NT2/D1 (cell line): ENCODE measurements at regions not wholly inside any gene's neighbourhood (a gene's known extent, or its start where the extent isn't known, plus 50 kb on each side); places are given as distances from the start of the nearest gene placed in this dataset.
"Not testable (repeated sequence)": the region's sequence is repeated elsewhere in the genome, so short reads cannot be mapped to it uniquely, and the experiment has no call there.

Experiments used
- DNase-seq: peaks from one replicate; pipeline ENCODE4 v3.0.0-alpha.2; 2011; ENCODE audit warnings: low read depth, low spot score
- H3K27me3 ChIP-seq: 2 replicates; pipeline ENCODE4 v1.6.0; 2011; ENCODE audit warnings: mild to moderate bottlenecking; ENCODE audit not compliant: insufficient read length, insufficient read depth
- H3K36me3 ChIP-seq: 2 replicates; pipeline ENCODE4 v1.6.1; 2011; ENCODE audit warnings: mild to moderate bottlenecking, low read length, mixed read lengths; ENCODE audit not compliant: insufficient read depth, insufficient read length
- H3K4me1 ChIP-seq: 2 replicates; pipeline ENCODE4 v1.5.1; 2011; ENCODE audit not compliant: insufficient read depth, insufficient read length
- H3K4me3 ChIP-seq: 2 replicates; pipeline ENCODE4 v1.5.1; 2011; ENCODE audit warnings: low read depth; ENCODE audit not compliant: insufficient read length
- H3K9ac ChIP-seq: 2 replicates; pipeline ENCODE4 v1.6.0; 2011; ENCODE audit warnings: low read depth; ENCODE audit not compliant: insufficient read length
- H3K9me3 ChIP-seq: 2 replicates; pipeline ENCODE4 v1.5.1; 2011; ENCODE audit warnings: mild to moderate bottlenecking, low read length; ENCODE audit not compliant: insufficient read depth
- SUZ12 ChIP-seq: IDR thresholded peaks from 2 replicates; pipeline ENCODE4 v1.6.1; 2011; ENCODE audit not compliant: insufficient read length, insufficient read depth; ENCODE audit errors: extremely low read depth
- YY1 ChIP-seq: IDR thresholded peaks from 2 replicates; pipeline ENCODE4 v1.6.1; 2011; ENCODE audit not compliant: insufficient read length, insufficient read depth
- ZNF274 ChIP-seq: IDR thresholded peaks from 2 replicates; pipeline ENCODE4 v1.6.1; 2011; ENCODE audit warnings: mild to moderate bottlenecking, low read depth, low read length

DNA sequence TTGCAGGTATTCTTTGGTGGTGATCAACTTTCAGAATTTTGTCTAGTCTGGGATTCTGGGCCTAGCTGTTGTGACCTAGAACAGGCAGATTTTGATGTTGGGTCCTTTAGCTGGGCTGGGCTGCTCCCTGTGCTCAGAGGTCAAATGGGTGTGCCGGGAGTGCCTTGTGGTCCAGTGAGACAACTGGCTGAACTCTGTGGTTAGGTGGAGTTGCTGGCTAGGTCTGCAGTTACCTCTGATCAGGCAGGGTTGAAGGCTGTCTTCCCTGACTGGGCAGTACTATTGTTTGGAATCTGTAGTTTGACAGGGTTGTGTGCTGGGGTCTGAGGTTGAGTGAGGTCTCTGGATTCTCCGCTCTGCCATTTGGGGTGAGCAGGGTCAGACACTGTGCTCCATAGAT lies 599.3 kb downstream of the RAPGEF2 start:
- no peak overlapping the region for H3K9ac ChIP-seq
- DNase-seq: no peak
- no peaks in the 10 kb centered on the region for H3K4me1 ChIP-seq
- TF ChIP-seq ZNF274 (no peak), YY1 (no peak), SUZ12 (no peak)
- H3K36me3 ChIP-seq: no peaks in the 10 kb centered on the region
- no peak overlapping the region for H3K4me3 ChIP-seq
- H3K27me3 ChIP-seq: no peaks in the 10 kb centered on the region
- 0 out of 2 replicates have a peak, but pooled peaks cover 3% of the 10 kb centered on the region for H3K9me3 ChIP-seq

DNA sequence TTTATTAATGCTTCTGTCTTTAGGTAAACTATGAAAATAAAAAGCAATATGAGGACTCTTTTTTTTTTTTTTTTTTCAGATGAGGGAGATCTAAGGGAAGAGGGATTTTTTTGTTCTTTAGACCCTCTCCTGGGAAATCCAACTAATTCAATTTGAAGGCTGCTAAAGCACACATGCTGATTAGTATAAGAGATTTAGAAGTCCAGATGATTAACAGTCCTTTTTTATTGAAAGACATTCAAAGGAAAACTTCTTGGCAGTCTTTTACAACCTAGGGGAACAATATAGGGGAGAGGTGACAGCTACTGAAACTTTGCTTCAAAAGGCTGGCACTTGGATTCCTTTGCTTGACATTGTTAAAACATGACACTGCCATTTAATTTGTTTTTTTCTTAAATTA lies 602.5 kb downstream of the RAPGEF2 start:
- H3K9ac ChIP-seq: no peak overlapping the region
- TF ChIP-seq SUZ12 (no peak), ZNF274 (no peak), YY1 (no peak)
- H3K9me3 ChIP-seq: 0 out of 2 replicates have a peak, but pooled peaks cover 3% of the 10 kb centered on the region
- no peak overlapping the region for H3K4me3 ChIP-seq
- H3K27me3 ChIP-seq: no peaks in the 10 kb centered on the region
- no peaks in the 10 kb centered on the region for H3K4me1 ChIP-seq
- no peaks in the 10 kb centered on the region for H3K36me3 ChIP-seq
- DNase-seq: no peak

DNA sequence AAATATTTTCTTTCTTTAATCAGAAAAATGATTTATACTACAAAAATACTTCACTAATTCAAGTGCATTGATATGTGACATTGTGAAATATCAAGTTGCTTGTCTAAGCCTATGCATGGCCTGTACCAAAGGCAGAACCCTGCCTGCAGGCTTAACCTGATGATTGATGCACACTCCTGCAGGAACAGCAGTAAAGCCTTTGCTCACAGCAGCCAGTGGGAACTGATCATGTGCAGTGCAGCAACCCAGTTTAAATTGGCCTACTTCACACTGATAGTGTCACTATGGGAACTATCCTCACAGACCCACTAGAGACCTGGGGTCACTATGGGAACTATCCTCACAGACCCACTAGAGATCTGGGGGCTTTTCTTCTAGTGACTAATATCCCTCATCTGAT lies 603.8 kb downstream of the RAPGEF2 start:
- H3K4me3 ChIP-seq: no peak overlapping the region
- no peak for DNase-seq
- H3K27me3 ChIP-seq: no peaks in the 10 kb centered on the region
- 0 out of 2 replicates have a peak, but pooled peaks cover 3% of the 10 kb centered on the region for H3K9me3 ChIP-seq
- no peaks in the 10 kb centered on the region for H3K36me3 ChIP-seq
- no peaks in the 10 kb centered on the region for H3K4me1 ChIP-seq
- TF ChIP-seq YY1 (no peak), SUZ12 (no peak), ZNF274 (no peak)
- H3K9ac ChIP-seq: no peak overlapping the region

DNA sequence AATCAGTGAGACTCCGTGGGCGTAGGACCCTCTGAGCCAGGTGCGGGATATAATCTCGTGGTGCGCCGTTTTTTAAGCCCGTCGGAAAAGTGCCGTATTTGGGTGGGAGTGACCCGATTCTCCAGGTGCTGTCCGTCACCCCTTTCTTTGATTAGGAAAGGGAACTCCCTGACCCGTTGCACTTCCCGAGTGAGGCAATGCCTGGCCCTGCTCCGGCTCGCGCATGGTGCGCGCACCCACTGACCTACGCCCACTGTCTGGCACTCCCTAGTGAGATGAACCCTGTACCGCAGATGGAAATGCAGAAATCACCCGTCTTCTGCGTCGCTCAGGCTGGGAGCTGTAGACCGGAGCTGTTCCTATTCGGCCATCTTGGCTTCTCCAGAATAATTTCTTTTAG lies 612.3 kb downstream of the RAPGEF2 start:
- H3K27me3 ChIP-seq, H3K9ac ChIP-seq, H3K9me3 ChIP-seq, H3K36me3 ChIP-seq, H3K4me1 ChIP-seq, H3K4me3 ChIP-seq, DNase-seq: not testable (repeated sequence)

DNA sequence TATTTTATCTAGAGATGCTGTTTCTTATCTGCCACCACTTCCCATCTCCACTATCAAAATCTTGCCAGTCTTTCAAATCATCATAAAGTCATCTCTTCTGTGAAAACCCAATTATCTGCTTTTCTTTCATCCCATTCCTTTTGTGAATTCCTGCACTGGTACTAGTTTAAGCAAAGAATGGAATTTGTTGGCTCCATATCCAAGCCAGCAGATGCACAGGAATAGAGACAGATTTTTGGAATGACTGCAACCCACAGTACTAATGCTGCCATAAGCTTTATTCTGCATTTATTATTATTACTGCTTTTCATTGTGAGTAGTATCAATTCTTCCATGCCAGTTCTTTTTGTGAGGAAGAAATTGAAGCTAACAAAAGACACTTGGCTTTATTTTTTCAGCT lies 616.7 kb downstream of the RAPGEF2 start:
- TF ChIP-seq ZNF274 (no peak), YY1 (no peak), SUZ12 (no peak)
- Histone ChIP-seq H3K27me3 (no peaks in the 10 kb centered on the region), H3K4me1 (no peaks in the 10 kb centered on the region), H3K4me3 (no peak overlapping the region), H3K9me3 (peaks cover 10% of the 10 kb centered on the region; the same call in 1 of the 2 replicates), H3K9ac (no peak overlapping the region), H3K36me3 (no peaks in the 10 kb centered on the region)
- DNase-seq: no peak

DNA sequence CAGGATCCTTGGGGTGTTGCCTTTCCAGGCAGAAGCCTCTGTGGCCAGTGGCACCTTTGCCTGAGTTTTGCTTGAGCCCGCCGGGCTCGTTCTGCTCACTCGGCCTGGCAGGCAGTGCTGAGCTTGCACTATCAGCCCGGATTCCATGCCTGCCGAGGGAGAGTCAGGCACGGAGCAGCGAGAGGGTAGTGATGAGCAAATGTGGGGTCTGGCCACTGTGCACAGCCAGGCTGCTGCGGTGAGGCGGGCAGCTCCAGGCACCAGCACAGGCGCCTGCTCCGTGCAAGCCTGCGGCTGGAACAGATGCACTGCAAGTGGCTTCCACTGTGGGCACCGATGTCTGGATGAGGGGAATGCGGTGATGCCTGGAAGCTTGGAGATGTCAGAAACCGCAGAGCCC lies 619.2 kb downstream of the RAPGEF2 start:
- H3K9me3 ChIP-seq: no peaks in the 10 kb centered on the region
- no peak overlapping the region for H3K9ac ChIP-seq
- H3K4me1 ChIP-seq: no peaks in the 10 kb centered on the region
- no peak for DNase-seq
- H3K4me3 ChIP-seq: no peak overlapping the region
- H3K36me3 ChIP-seq: no peaks in the 10 kb centered on the region
- no peaks in the 10 kb centered on the region for H3K27me3 ChIP-seq
- no peak for TF ChIP-seq SUZ12
- TF ChIP-seq ZNF274: no peak
- TF ChIP-seq YY1: no peak

DNA sequence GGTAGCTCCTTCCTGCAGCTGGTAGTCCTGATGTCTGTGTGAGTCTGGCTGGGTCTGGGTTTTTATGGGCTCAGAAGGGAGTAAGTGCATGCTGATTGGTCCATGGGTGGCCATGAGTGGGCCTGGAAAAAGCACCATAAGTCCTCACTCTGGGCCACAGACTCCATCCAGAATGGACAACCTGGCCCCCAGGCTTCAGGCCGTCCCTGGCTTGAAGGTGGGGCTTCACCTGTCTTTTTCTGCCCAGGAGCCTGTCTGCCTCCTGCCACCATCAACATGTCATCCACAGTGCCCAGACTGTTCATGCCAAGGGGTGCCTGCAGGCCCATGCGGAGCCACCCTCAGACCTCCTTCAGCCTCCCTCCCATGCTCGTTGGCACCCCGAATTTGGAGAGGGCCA lies 620.0 kb downstream of the RAPGEF2 start:
- no peaks in the 10 kb centered on the region for H3K36me3 ChIP-seq
- H3K9me3 ChIP-seq: no peaks in the 10 kb centered on the region
- H3K4me3 ChIP-seq: no peak overlapping the region
- no peak for DNase-seq
- no peaks in the 10 kb centered on the region for H3K27me3 ChIP-seq
- H3K9ac ChIP-seq: no peak overlapping the region
- H3K4me1 ChIP-seq: no peaks in the 10 kb centered on the region
- no peak for TF ChIP-seq YY1
- TF ChIP-seq ZNF274: no peak
- TF ChIP-seq SUZ12: no peak

DNA sequence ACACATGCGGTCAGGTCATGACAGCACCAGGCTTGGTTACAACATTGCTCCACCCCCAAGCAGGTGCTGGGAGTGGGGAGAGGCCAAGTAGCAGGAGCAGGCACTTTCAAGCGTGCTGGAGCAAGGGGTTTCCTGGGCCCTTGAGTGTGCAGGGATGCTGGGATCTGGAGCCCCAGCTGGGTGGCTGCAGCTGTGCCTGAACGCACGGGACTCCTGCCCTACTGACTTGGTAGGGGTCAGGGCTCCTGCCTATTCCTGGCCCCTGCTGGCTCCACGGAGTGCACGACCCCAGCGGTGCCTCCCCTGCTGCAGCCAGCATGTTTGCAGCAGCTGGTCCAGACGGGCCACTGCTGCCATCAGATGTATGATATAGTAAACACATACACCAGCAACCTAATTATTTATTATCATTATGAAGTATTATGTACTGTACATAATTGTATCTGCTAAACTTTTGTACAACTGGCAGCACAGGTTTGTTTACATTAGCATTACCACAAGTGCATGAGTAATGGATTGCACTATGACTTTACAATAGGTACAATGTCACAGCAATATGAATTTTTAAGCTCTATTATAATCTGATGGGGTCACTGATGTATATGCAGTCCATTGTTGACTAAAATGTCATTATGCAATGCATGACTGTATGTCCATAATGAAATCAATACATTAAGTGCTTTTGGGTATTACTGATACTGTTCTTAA lies 620.6 kb downstream of the RAPGEF2 start:
- Histone ChIP-seq H3K4me1 (no peaks in the 10 kb centered on the region), H3K9ac (no peak overlapping the region), H3K4me3 (no peak overlapping the region), H3K27me3 (no peaks in the 10 kb centered on the region), H3K36me3 (no peaks in the 10 kb centered on the region), H3K9me3 (no peaks in the 10 kb centered on the region)
- no peak for DNase-seq
- TF ChIP-seq YY1: no peak
- TF ChIP-seq SUZ12: no peak
- no peak for TF ChIP-seq ZNF274
